ENCODE measurements at regions not wholly inside any gene's neighbourhood (a gene's known extent, or its start where the extent isn't known, plus 50 kb on each side); places are given as distances from the start of the nearest gene placed in this dataset.
"Not testable (repeated sequence)": the region's sequence is repeated elsewhere in the genome, so short reads cannot be mapped to it uniquely, and the experiment has no call there.

GRCh38 chr12:85626784-85627171 lies 209.4 kb downstream of the RASSF9 start:
- no peak overlapping the region for H3K4me3 ChIP-seq (ENCODE audit: control insufficient read depth, low read depth, low read length)
- TF ChIP-seq CTCF (IDR thresholded peaks at IDR 0.05; ENCODE audit: control insufficient read depth, insufficient read depth, low read depth, low read length, missing control alignments), result no peak
- no peak for DNase-seq (ENCODE audit: low read depth)

- no peak overlapping the region for H3K4me3 ChIP-seq (ENCODE audit: control insufficient read depth, low read depth, low read length)
- no peak for TF ChIP-seq CTCF (IDR thresholded peaks at IDR 0.05; ENCODE audit: control insufficient read depth, insufficient read depth, low read depth, low read length, missing control alignments)
- peak; percentile 78 for DNase-seq (ENCODE audit: low read depth)
Observed at GRCh38 chr12:85627584-85627983, 208.6 kb downstream of the RASSF9 start.

- DNase-seq (ENCODE audit: low read depth); H3K4me3 ChIP-seq (ENCODE audit: control insufficient read depth, low read depth, low read length): not testable (repeated sequence)
Observed at GRCh38 chr12:85628562-85628961, 207.6 kb downstream of the RASSF9 start.

GRCh38 chr12:85630851-85631250 lies 205.4 kb downstream of the RASSF9 start:
- DNase-seq (ENCODE audit: low read depth), result no peak
- H3K4me3 ChIP-seq (ENCODE audit: control insufficient read depth, low read depth, low read length), result no peak overlapping the region
- TF ChIP-seq CTCF (IDR thresholded peaks at IDR 0.05; ENCODE audit: control insufficient read depth, insufficient read depth, low read depth, low read length, missing control alignments), result no peak

GRCh38 chr12:85632390-85632789 lies 203.8 kb downstream of the RASSF9 start:
- no peak for TF ChIP-seq CTCF (IDR thresholded peaks at IDR 0.05; ENCODE audit: control insufficient read depth, insufficient read depth, low read depth, low read length, missing control alignments)
- H3K4me3 ChIP-seq (ENCODE audit: control insufficient read depth, low read depth, low read length), result no peak overlapping the region
- no peak for DNase-seq (ENCODE audit: low read depth)

GRCh38 chr12:85633491-85633890 lies 202.7 kb downstream of the RASSF9 start:
- H3K4me3 ChIP-seq (ENCODE audit: control insufficient read depth, low read depth, low read length), result no peak overlapping the region
- no peak for TF ChIP-seq CTCF (IDR thresholded peaks at IDR 0.05; ENCODE audit: control insufficient read depth, insufficient read depth, low read depth, low read length, missing control alignments)
- DNase-seq (ENCODE audit: low read depth), result no peak

- no peak for DNase-seq (ENCODE audit: low read depth)
- no peak overlapping the region for H3K4me3 ChIP-seq (ENCODE audit: control insufficient read depth, low read depth, low read length)
- TF ChIP-seq CTCF (IDR thresholded peaks at IDR 0.05; ENCODE audit: control insufficient read depth, insufficient read depth, low read depth, low read length, missing control alignments), result no peak
Observed at GRCh38 chr12:85639834-85640233, 196.4 kb downstream of the RASSF9 start.

Data from AG09309 (cell line).